Muscle of arm (tissue), 1 donor: ENCODE measurements at regions not wholly inside any gene's neighbourhood (a gene's known extent, or its start where the extent isn't known, plus 50 kb on each side); places are given as distances from the start of the nearest gene placed in this dataset.

Experiments
- DNase-seq: peaks from one replicate; pipeline ENCODE4 v3.0.0-alpha.2; 2013

DNA sequence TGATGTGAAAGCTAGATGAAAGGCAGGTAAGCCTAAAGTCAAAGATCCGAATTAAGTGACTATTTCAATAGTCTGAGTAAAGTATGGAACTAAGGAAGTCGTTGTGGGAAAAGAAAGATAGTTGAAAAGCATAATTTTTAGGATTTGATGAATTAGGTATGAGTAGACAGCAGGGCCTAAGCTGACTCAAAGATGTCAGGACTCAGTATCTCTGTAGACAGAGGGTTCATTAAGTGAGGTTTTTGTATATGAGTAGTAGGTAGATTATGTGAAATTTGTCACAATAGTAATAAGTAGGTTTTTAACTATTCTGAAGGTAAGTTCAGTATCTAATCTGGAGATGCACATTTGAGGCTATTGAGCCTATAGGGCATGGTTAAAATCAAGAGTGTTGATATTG lies 196.4 kb downstream of the RASSF9 start:
- DNase-seq, result no peak

DNA sequence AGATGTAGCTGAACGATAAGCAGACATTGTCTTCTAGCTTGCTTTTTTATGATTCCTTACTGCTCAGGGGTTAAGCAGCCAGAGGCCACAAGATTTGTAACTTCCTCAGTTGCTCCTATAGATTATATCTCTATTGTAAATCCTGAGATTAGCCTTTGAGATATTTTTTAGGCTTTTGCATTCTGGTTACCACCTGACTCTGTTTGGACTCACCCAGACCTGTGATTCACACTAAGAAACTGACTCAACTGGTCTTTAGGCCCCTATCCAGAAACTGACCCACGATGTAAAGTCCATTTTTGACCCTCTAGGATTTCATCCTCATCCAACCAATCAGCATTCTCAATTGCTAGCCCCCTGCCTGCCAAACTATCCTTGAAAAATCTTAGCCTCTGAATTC lies 194.4 kb downstream of the RASSF9 start:
- no peak for DNase-seq

DNA sequence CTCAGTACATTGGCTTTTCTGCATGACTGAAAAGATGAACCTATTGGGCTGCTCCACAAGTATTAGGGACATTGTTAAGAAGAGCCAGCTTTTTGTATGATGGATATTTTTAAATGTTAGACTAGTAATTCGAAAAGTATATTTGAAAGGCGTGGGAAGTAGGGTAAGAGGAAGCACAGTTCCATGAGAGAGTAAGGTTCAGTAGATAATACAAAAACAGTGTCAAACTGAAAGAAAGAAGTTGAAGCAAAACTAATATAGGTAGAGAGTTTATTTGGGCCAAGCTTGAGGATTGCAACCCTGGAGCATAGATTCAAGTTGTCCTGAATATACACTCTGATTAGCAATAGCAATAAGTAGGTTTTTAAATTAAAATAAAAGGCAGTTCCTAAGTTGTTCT lies 193.9 kb downstream of the RASSF9 start:
- DNase-seq, result no peak

DNA sequence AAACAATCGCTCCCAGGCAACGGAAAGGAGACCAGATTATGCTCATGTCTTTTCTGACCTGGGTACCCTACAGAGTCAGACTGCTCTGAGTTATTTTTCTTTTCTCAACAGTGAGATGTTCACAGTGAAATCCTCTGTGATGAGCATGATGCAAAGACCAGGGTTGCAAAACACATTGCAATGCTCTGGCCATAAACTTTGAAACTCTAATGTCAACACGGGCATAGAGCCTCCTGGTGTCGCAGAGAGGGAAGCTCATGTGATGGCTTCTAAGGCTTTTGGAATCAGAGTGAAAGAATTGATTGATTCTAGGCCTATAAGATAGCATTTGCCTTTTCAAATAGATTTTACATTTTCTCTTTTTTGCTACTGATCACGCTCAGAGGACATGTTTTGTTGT lies 193.4 kb downstream of the RASSF9 start:
- no peak for DNase-seq

DNA sequence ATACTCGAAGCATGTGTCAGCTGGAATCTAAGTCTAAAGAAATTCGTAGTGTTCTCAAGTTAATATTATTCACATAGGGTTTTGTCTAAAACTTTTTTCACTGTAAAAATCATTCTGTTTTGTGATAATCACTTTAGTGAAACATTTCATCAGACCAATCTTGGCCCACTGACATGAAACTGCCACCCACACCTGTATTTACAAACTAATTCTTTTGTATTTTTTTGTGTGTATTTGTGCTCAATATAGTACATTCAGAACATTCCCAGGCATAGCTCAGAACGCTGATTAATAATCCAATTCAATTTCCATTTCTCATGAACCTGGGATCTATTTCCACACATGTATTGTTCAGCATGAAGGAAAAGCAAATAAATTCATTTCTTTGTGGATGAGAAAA lies 191.7 kb downstream of the RASSF9 start:
- DNase-seq, result no peak

DNA sequence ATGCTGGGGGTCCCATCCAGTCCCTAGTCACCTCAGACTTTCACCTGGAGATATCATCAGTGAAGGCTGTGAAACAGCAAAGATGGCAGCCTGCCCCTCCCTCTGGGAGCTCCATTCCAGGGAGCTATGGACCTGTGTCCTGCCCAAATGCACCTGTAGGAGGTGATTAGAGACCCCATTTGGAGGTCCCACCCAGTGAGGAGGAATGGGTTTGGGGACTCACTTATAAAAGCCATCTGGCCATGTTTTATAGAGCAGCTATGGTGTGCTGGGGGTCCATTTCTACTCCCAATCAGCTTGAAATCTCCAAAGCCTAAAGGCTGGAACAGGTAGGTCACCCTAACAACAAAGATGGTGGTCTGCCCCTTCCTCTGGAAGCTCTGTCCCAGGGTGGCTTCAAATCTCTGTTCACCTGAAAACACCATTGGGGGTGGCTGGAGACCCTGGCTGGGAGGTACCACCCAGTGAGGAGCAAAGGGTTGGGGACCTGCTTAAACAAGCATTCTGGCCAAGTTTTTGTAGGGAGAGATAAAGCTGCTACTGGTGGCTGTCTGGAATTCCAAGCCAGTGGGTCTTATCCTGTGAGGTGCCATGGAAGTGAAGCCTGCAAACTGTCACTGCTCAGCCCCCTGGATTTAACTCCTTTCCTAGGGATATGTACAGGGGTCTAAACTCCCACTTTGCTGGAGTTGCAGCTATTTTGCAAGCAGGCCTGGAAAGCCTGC lies 182.3 kb downstream of the RASSF9 start:
- no peak for DNase-seq

DNA sequence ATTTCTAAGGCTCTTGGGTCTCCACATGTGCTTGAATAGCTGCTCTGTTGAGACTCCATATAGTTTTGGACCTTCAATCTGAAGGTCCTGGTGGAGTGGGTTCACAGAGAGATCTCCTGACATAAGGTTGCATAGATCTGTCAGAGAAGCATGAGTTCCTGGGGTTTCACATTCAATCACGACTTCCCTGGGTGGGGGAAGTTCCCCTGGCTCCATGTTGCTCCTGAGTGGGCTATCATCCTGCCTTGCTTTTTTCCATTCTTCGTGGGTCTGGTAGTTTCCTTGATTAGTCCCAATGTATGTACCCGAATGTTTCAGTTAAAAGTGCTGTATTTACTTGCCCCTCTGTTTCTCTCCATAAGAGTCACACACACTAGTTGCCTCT lies 181.8 kb downstream of the RASSF9 start:
- DNase-seq, result no peak

DNA sequence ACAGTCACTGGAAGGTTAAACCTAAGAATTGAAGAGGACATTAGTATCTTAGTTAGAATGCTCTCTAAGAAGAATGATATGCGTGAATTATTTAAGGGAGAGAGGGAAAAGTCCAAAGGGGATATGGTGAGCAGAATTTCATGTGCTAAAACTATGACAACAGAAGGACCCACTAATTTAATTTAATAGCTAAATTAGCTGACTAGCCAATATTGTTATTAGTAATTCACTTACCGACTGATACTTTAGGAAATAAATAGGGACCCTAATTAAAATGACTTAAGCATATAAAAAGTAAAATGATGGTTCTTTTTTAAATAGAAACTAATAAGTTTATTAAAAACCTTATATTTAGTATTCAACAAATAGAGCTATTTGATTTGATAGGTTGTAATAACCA lies 179.6 kb downstream of the RASSF9 start:
- no peak for DNase-seq

DNA sequence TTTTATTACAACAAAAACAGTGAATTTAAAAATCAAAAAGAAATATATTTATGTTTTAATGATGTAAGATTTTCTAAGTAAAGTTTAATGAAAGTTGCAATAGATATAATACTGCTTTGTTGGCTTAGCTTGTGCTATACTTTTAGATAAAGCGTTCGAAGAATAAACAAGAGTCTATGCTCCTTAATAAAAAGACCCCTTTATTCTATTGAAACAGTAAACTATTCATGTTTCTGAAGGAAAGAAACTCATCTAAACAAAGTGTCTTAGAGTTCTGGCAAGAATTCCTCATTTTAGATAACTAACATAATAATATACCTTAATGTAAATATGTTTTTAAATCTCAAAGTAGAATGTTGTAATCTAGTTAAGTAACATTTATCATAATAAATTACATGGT lies 179.0 kb downstream of the RASSF9 start:
- no peak for DNase-seq

DNA sequence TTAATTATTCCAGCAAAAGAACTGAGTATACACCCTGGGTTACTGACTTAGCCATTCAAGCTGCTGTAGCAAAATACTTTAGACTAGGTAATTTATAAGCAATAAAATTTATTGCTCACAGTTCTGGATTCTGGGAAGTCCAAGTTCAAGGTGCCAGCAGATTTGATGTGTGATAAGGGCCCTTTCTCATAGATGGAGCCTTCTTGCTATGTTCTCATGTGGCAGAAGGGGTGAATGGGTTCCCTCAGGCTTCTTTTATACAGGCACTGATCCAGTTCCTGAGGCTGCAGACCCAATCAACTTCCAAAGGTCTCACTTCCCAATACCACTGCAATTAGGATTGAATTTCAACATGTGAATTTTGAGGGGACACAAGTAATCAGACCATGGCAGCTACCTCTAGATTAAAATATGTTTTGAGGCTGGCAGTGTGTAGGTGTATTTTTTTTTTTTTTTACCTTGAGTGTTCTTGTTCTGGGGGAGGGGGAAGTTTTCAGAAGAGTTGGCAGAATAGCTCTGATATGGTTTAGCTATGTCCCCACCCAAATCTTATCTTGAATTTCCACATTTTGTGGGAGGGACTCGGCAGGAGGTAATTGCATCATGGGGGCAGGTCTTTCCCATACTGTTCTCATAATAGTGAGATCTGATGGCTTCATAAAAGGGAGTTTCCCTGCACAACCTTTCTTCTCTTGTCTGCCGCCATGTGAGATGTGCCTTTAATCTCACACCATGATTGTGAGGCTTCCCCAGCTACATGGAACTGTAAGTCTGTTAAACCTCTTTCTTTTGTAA lies 178.2 kb downstream of the RASSF9 start:
- DNase-seq, result no peak

DNA sequence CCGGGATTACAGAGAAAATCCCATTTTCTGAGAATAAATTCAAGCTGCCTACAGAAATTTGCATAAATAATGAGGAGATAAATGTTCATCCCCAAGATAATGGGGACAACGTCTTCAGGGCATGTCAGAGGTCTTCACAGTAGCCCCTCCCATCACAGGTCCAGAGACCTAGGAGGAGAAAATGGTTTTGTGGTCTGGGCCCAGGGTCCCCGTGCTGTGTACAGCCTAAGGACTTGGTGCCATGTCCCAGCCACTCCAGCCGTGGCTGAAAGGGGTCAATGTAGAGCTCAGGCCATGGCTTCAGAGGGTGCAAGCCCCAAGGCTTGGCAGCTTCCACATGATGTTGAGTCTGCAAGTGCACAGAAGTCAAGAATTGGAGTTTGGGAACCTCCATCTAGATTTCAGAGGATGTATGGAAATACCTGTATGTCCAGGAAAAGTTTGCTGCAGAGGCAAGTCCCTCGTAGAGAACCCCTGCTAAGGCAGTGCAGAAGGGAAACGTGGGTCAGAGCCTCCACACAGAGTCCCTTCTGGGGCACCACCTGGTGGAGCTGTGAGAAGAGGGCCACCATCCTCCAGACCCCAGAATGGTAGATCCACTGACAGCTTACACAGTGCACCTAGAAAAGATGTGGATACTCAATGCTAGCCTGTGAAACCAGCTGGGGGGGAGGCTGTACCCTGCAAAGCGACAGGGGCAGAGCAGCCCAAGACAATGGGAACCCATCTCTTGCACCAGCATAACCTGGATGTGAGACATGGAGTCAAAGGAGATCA lies 176.3 kb downstream of the RASSF9 start:
- no peak for DNase-seq

DNA sequence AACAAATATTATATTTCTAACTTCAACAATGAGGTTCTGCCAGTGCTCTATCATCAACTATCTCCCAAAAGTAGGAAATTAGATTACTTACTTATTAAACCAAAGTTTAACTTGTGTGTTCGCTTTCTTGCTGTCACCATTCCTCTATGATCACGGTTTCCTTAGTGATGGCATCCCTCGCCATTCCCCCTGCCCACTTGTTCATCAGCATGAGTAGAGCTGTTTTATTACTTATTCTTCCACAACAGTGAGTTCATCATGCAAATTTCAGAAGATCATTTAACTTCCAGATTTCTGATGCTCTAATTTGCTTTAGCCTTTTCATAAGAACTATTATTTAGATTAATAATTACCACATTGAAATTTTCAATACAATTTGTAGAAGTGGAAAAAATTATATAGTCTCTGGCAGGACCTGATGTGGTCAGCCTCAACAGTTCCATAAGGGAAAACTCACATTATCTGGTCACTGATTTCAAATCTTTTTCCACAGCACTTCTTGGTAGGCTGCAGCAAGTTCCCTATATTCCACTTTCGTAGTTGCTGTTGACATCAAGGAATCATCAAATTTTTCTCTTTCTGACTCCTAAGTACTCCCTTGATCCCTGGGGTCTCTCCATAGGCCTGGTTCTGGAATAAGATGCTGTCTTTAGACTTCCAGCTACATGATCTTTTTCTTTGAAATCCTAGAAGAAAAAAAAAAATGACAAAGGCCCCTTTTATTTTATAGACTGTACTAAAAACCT lies 174.6 kb downstream of the RASSF9 start:
- DNase-seq, result no peak

DNA sequence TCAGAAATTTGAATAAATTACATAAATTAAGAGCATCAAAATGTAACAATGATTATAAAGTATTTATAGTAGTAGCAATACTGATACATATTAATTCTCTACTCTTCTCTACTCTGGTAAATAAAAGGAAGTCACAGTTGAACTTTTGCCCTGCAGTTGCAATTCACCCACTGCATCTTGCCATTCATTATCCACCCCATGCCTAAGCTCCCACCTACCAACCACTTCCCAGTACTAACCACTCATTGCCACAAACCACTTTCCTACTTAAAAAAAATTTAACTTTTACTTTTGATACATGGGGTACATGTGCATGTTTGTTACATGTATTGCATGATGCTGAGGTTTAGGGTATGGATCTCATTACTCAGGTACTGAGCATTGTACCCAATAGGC lies 174.0 kb downstream of the RASSF9 start:
- DNase-seq, result no peak

DNA sequence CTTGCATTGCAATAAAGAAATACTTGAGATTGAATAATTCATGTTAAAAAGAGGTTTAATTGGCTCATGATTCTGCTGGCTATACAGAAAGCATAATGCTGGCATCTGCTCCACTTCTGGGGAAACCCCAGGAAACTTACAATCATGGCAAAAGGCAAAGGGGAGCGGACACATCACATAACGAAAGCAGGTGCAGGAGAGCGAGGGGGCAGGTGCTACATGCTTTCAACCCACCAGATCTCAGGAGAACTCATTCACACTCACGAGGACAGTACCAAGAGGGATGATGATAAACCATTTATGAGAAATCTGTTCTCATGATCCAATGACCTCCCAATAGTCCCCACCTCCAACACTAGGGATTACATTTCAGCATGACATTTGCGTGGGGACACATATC lies 172.6 kb downstream of the RASSF9 start:
- DNase-seq, result no peak

DNA sequence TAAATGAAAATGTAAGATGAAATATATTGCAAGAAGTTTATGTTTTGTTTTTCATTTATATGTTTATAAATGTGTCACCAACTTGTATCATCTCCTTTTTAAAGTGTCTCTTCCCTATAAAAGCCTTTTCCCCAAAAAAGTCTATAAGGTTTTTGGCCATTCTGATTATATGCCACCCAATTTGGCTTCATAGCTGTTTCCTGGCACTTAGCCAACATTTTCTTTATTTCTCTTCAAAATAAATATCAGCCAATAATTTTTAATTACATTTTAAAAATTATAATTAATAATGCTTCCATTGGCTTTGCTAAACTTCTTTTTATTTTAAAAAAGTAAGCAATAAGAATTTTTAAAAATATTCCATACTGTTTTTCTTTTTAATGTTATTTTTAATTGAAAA lies 171.8 kb downstream of the RASSF9 start:
- no peak for DNase-seq

DNA sequence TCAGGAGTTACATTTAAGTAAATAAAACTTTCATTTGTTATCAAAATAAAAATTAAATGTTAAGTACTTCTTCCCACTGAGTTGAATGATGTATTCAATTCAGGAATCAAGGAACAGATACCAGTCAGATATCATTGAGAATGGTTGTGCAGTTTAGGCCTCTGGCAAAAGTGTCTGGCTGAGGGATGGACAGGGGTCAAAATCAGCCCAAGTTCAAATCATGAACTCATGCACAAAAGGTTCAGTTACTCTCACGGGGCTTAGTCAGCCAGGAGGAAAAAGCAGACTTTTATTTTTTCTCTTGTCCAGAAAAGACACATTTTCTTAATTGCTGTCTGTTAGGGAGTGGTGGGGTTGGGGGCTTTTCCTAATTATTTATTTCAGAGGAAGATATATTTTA lies 166.3 kb downstream of the RASSF9 start:
- DNase-seq, result no peak

DNA sequence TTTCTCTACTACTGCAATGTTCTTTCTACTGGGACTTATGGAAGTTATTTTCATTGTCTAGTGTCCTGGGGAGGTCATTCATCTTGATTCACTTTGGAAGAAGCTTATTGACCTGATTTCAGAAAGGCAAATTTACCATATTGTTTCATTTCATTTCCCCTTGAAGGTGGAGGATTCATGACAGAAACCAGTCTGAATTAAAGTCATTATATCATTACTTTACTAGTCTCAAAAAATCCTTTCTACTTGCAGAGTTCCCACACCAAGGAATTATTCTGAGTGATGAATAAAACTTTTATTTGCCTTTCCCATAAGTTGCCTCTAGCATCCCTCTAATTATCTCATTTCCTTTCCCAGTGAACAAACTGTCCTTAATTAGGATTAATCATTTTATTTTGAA lies 163.8 kb downstream of the RASSF9 start:
- no peak for DNase-seq

DNA sequence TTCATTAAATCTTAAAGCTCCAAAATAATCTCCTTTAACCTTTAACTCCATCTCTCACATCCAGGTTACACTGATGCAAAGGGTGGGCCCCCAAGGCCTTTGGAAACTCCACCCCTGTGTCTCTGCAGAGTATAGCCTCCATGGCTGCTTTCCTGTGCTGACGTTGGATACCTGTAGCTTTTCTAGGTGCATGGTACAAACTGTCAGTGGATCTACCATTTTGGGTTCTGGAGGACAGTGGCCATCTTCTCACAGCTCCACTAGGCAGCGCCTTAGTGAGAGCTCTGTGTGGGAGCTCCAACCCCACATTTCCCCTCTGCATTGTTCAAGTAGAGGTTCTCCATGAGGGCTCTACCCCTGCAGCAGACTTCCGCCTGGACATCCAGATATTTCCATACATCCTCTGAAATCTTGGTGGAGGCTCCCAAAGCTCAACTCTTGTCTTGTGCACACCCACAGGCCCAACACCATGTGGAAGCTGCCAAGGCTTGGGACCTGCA lies 162.2 kb downstream of the RASSF9 start:
- no peak for DNase-seq

DNA sequence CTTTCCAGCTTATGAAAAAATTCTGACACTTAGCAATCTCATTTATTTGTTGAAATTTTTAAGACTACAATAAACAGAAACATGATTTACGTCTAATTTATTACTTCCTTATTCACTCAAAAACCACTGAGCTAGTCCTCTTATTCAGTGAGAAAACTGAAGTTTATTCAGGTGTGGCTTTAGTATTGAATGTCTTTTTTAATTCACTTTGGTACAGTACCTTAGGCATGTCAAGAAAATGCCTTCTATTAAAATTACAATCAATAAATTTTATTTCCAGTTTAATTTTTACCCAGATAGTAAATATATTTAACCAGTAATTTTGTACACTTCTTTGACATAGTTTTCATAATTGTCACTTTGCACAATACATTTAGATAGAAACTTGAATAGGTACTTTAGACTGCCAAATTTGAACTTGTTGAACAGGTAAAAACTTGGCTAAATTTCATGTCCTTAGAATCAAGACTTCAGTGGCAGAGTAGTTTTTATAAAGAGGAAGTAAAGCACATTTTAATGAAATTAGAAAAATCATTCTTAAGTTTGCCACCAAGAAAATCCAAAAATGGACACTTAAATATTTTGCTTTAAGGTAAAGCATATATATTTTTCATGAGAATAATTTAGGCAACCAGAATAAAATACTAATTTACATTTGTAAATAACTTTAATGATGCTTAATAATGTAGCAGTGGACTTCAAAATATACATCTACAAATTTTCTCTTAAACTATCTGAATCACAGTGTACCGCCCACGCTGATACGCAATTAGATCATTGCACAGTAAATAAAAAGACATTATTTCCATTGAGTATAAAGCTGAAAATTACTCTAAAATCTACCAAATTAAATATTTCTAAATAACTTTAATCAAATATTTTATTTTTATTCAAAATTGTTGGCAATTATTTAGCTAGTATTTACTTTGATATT lies 159.1 kb downstream of the RASSF9 start:
- no peak for DNase-seq

DNA sequence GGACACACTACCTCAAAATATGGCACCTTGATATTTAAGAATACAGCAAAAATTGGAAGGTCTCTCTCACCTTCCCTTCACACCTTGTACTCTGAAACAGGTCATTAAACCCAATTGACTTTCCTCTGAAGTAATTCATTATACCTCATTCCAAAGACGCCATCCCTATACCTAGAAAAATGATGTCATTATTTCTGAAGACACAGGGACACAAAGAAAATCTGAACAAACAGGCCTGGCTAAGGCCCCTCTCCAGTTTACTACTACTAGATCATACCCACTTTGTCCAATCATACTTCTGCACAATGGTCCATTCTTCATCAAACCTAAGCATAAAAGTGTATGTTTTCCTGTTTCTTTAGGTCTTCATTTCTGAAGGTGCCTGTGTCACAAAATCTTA lies 156.9 kb downstream of the RASSF9 start:
- DNase-seq, result no peak

DNA sequence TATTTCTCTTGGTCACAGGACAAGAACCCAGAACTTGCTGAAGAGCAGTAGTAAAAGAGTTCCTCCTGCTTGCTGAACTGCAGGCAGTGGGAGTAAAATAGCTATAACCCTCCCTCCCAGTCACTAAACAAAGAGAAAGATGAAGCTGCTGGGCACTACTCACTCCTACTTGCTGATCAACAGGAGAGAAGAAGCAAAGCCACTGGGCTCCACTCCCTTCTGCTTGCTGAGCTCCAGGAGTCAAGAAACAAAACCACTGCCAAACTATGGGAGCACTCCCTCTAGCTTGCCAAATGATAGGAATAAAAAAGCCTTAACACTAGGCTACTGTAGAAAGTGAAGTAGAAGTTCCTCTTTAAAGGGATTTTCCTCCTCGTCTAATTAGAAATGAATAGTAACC lies 155.3 kb downstream of the RASSF9 start:
- DNase-seq, result no peak
